ENCODE measurements at regions not wholly inside any gene's neighbourhood (a gene's known extent, or its start where the extent isn't known, plus 50 kb on each side); places are given as distances from the start of the nearest gene placed in this dataset.

GRCh38 chr13:21762512-21762911 is 91.6 kb downstream of the FGF9 start (continued):
- TF ChIP-seq REST (IDR thresholded peaks at IDR 0.05; ENCODE audit: low read depth) = no peak
- TF ChIP-seq JUND (IDR thresholded peaks at IDR 0.05) = no peak

GRCh38 chr13:21767032-21767431 is 96.2 kb downstream of the FGF9 start:
- no peaks in the 10 kb centered on the region for H3K79me2 ChIP-seq (ENCODE audit: insufficient read depth, low read length)
- ChIA-PET CTCF (no interaction called here), RAD21 (ENCODE audit: low non-redundant PET in 1 of 2, low total read pairs in 2 of 2, uncharacterized antibody in 2 of 2, unreplicated experiment in 2 of 2) (no interaction called here), POLR2A (no interaction called here)
- no peaks in the 10 kb centered on the region for H3K4me1 ChIP-seq (ENCODE audit: control insufficient read depth in 1 of 2, insufficient read depth in 2 of 2, low read length in 2 of 2)
- H3K9me3 ChIP-seq (ENCODE audit: control insufficient read depth in 1 of 2, insufficient read depth in 1 of 2, low read depth in 1 of 2, low read length in 2 of 2) = peaks cover 0 to 3% of the 10 kb centered on the region in 2 experiments; a peak in 1 of 4 replicates
- H3K27ac ChIP-seq (ENCODE audit: low read depth, low read length) = no peak overlapping the region
- no peak for DNase-seq (ENCODE audit: low read depth, low spot score)
- H3K4me3 ChIP-seq (replicated peaks in 1 of 2; ENCODE audit: low read depth in 1 of 2, low read length in 2 of 2) = no peak overlapping the region
- intact Hi-C loops (cut with micrococcal nuclease) = no loop called here
- H3K9ac ChIP-seq (ENCODE audit: low read length) = no peak overlapping the region
- BruUV-seq (replicated peaks) = no TSS peak
- H3K4me2 ChIP-seq (ENCODE audit: low read length) = no peak overlapping the region
- no peaks in the 10 kb centered on the region for H3K27me3 ChIP-seq (ENCODE audit: insufficient read depth, low read length)
- no peaks in the 10 kb centered on the region for H3K36me3 ChIP-seq (ENCODE audit: control insufficient read depth in 1 of 2, insufficient read depth in 2 of 2, low read length in 2 of 2)
- H4K20me1 ChIP-seq (ENCODE audit: insufficient read depth) = no peaks in the 10 kb centered on the region
- H3K9me2 ChIP-seq (ENCODE audit: insufficient read depth) = no peaks in the 10 kb centered on the region
- ATAC-seq = no peak
- TF ChIP-seq REST (IDR thresholded peaks at IDR 0.05; ENCODE audit: low read depth) (no peak), CEBPB (IDR thresholded peaks at IDR 0.05; ENCODE audit: low read depth) (no peak), RAD21 (IDR thresholded peaks at IDR 0.05; ENCODE audit: low read depth) (no peak), FOSL1 (IDR thresholded peaks at IDR 0.05; ENCODE audit: low read depth) (no peak), JUND (IDR thresholded peaks at IDR 0.05) (no peak), EZH2phosphoT487 (IDR thresholded peaks at IDR 0.05; ENCODE audit: borderline replicate concordance) (no peak), POLR2A (IDR thresholded peaks at IDR 0.05; ENCODE audit: borderline replicate concordance, extremely low read depth, insufficient read depth, insufficient read length) (no peak), SP1 (IDR thresholded peaks at IDR 0.05; ENCODE audit: low read depth) (no peak), SRF (IDR thresholded peaks at IDR 0.05; ENCODE audit: low read depth) (no peak), SIN3A (IDR thresholded peaks at IDR 0.05; ENCODE audit: low read depth) (no peak), TCF7L2 (IDR thresholded peaks at IDR 0.05; ENCODE audit: borderline replicate concordance, extremely low read depth, insufficient read depth, insufficient read length) (no peak), MAX (IDR thresholded peaks at IDR 0.05) (no peak)
- TF ChIP-seq, protein P1, sequence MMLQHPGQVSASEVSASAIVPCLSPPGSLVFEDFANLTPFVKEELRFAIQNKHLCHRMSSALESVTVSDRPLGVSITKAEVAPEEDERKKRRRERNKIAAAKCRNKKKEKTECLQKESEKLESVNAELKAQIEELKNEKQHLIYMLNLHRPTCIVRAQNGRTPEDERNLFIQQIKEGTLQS (IDR thresholded peaks at IDR 0.05) = no peak
- no peak overlapping the region for H2AFZ ChIP-seq (ENCODE audit: low read depth, low read length, poor library complexity, severe bottlenecking)

All from HCT116 (cell line).